Right lobe of liver (tissue), 4 donors: ENCODE measurements at regions not wholly inside any gene's neighbourhood (a gene's known extent, or its start where the extent isn't known, plus 50 kb on each side); places are given as distances from the start of the nearest gene placed in this dataset.

Source experiments
- POLR2A ChIP-seq: fragments of 450-650 bp; IDR thresholded peaks from one replicate; pipeline ENCODE4 v1.6.1; 2017; ENCODE audit warnings: antibody characterized with exemption, mild to moderate bottlenecking
- TF ChIP-seq, protein P1 (sequence below), 4 donors: fragments of 200-600 bp in 3 of 4; fragments of 450-650 bp in 1 of 4; IDR thresholded peaks; one replicate each; pipeline versions ENCODE4 v1.5.1 to v1.8.0; 2016 to 2022; ENCODE audit warnings: antibody characterized with exemption in 4 of 4, mild to moderate bottlenecking in 2 of 4
- donor health status: DM: no; HTN: no; CAD: no.
- donor health status: DM: no; HTN: no; CAD: no.
- donor health status: DM: no; HTN: yes; CAD: no.

DNA sequence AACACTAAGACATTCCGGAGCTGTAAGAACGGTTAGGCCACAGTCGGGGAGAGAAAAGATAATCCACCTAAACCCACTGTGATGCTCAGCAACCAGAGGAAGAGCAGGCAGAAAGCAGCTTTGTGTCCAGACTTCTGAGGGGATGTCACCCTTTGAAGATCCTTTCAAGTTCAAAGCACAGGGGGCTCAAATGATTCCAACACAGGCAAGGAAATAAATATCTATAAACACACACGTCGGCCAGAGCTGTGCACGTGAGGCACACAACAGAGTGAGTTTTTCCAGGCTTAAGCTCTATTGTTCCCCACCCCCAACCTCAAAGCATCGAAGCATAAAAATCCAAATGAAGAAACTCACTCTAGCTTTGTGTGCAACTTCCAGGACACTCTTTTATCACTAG is 479.0 kb downstream of the DISC1 start:
- TF ChIP-seq, protein P1, sequence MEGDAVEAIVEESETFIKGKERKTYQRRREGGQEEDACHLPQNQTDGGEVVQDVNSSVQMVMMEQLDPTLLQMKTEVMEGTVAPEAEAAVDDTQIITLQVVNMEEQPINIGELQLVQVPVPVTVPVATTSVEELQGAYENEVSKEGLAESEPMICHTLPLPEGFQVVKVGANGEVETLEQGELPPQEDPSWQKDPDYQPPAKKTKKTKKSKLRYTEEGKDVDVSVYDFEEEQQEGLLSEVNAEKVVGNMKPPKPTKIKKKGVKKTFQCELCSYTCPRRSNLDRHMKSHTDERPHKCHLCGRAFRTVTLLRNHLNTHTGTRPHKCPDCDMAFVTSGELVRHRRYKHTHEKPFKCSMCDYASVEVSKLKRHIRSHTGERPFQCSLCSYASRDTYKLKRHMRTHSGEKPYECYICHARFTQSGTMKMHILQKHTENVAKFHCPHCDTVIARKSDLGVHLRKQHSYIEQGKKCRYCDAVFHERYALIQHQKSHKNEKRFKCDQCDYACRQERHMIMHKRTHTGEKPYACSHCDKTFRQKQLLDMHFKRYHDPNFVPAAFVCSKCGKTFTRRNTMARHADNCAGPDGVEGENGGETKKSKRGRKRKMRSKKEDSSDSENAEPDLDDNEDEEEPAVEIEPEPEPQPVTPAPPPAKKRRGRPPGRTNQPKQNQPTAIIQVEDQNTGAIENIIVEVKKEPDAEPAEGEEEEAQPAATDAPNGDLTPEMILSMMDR (IDR thresholded peaks at IDR 0.05), result no peak
- no peak for TF ChIP-seq POLR2A
